H1 (cell line): ENCODE measurements at regions not wholly inside any gene's neighbourhood (a gene's known extent, or its start where the extent isn't known, plus 50 kb on each side); places are given as distances from the start of the nearest gene placed in this dataset.

Experiments
- CTCF ChIA-PET: fragments of 300-600 bp; sonication (Branson Sonifier 250); formaldehyde crosslinking; loops from one replicate; lab custom pipeline; 2021; ENCODE audit not compliant: partially characterized antibody; lab: Charles Lee
- POLR2A ChIA-PET: fragments of 300-600 bp; sonication (Branson Sonifier 250); formaldehyde crosslinking; loops from one replicate; lab custom pipeline; 2021; ENCODE audit warnings: inconsistent platforms; ENCODE audit not compliant: partially characterized antibody; lab: Charles Lee
- DNase-seq, 2 experiments: peaks; one replicate each; pipeline versions ENCODE4 v3.0.0 to v3.0.0-alpha.2; 2010 to 2022; ENCODE audit warnings: low spot score in 2 of 2, low read depth in 1 of 2, mixed read lengths in 1 of 2
- FAIRE-seq: peaks from 2 replicates; lab custom pipeline; 2011; peaks lifted over from hg19 to GRCh38; lab: Jason Lieb, UNC
- H2AFZ ChIP-seq: 2 replicates; pipeline ENCODE4 v1.8.1; 2012; ENCODE audit warnings: low read length, inconsistent platforms
- H2AK5ac ChIP-seq: 2 replicates; pipeline ENCODE4 v1.6.1; 2013; ENCODE audit warnings: low read depth, low read length
- H2BK120ac ChIP-seq: replicated peaks from 2 replicates; pipeline ENCODE3; 2013; ENCODE audit warnings: low read depth, low read length, inconsistent platforms
- H2BK12ac ChIP-seq: 2 replicates; pipeline ENCODE4 v1.6.1; 2013; ENCODE audit warnings: low read depth, low read length
- H2BK15ac ChIP-seq: 2 replicates; pipeline ENCODE4 v1.6.1; 2013; ENCODE audit warnings: low read length
- H2BK20ac ChIP-seq: 2 replicates; pipeline ENCODE4 v1.6.1; 2013; ENCODE audit warnings: low read length
- H2BK5ac ChIP-seq: 2 replicates; pipeline ENCODE4 v1.6.1; 2013; ENCODE audit warnings: low read depth, low read length
- H3K14ac ChIP-seq: 2 replicates; pipeline ENCODE4 v1.6.1; 2013; ENCODE audit warnings: inconsistent platforms; ENCODE audit not compliant: insufficient read length
- H3K18ac ChIP-seq: 2 replicates; pipeline ENCODE4 v1.6.1; 2013; ENCODE audit warnings: low read length; ENCODE audit errors: extremely low read depth
- H3K23ac ChIP-seq: 2 replicates; pipeline ENCODE4 v1.6.1; 2013; ENCODE audit warnings: inconsistent platforms; ENCODE audit not compliant: insufficient read length
- H3K23me2 ChIP-seq: 2 replicates; pipeline ENCODE4 v1.6.1; 2013; ENCODE audit warnings: low read depth, low read length
- H3K27ac ChIP-seq: 2 replicates; pipeline ENCODE4 v1.6.1; 2011; ENCODE audit warnings: low read depth, low read length, inconsistent platforms
- H3K27me3 ChIP-seq, 4 experiments: replicated peaks in 1 of 4; 1 replicate in 1 of 4; 2 replicates in 3 of 4; pipeline versions ENCODE4 v1.6.1 to v1.8.1; 2011 to 2013; ENCODE audit warnings: low read length in 3 of 4, mild to moderate bottlenecking in 3 of 4, inconsistent platforms in 2 of 4, mixed read lengths in 2 of 4, moderate library complexity in 1 of 4; ENCODE audit not compliant: control insufficient read depth in 3 of 4, insufficient read depth in 3 of 4; ENCODE audit errors: extremely low read depth in 1 of 4
- H3K36me3 ChIP-seq, 4 experiments: 2 replicates each; pipeline versions ENCODE4 v1.6.1 to v1.8.1; 2011 to 2013; ENCODE audit warnings: mild to moderate bottlenecking in 4 of 4, low read length in 3 of 4, moderate library complexity in 2 of 4, control low read depth in 1 of 4, inconsistent platforms in 1 of 4; ENCODE audit not compliant: insufficient read depth in 4 of 4, control insufficient read depth in 2 of 4
- H3K4ac ChIP-seq: replicated peaks from 2 replicates; pipeline ENCODE3; 2013; ENCODE audit warnings: low read length, low read depth, mixed read lengths, inconsistent platforms; ENCODE audit not compliant: insufficient read length
- H3K4me1 ChIP-seq, 4 experiments: replicated peaks in 1 of 4; 1 replicate in 1 of 4; 2 replicates in 3 of 4; pipeline versions ENCODE4 v1.6.1 to v1.8.1; 2011 to 2013; ENCODE audit warnings: low read length in 3 of 4, inconsistent platforms in 2 of 4, mixed read lengths in 1 of 4; ENCODE audit not compliant: insufficient read depth in 4 of 4, control insufficient read depth in 3 of 4
- H3K4me2 ChIP-seq, 2 experiments: 2 replicates each; pipeline versions ENCODE4 v1.6.1 to v1.8.1; 2011 to 2013; ENCODE audit warnings: low read depth in 2 of 2, low read length in 2 of 2, control low read depth in 1 of 2, inconsistent platforms in 1 of 2, mild to moderate bottlenecking in 1 of 2; ENCODE audit not compliant: insufficient read depth in 1 of 2
- H3K4me3 ChIP-seq, 4 experiments: fragments of 200-600, 300-600 bp in 1 of 4; sonication (generic), shearing (Covaris generic), sonication (Bioruptor Twin) in 1 of 4; 2 replicates each; pipeline versions ENCODE4 v1.5.1 to v1.8.1; 2011 to 2016; ENCODE audit warnings: low read length in 4 of 4, low read depth in 3 of 4, control low read depth in 2 of 4, inconsistent platforms in 2 of 4, mild to moderate bottlenecking in 2 of 4, mixed read lengths in 1 of 4, moderate library complexity in 1 of 4; ENCODE audit not compliant: insufficient read depth in 2 of 4; ENCODE audit errors: extremely low read depth in 1 of 4
- H3K56ac ChIP-seq: replicated peaks from 2 replicates; pipeline ENCODE3; 2013; ENCODE audit warnings: low read depth, mild to moderate bottlenecking, mixed read lengths, low read length, inconsistent platforms; ENCODE audit not compliant: insufficient read length
- H3K79me1 ChIP-seq: 2 replicates; pipeline ENCODE4 v1.6.1; 2013; ENCODE audit warnings: low read depth, low read length, control low read depth
- H3K79me2 ChIP-seq, 2 experiments: 2 replicates each; pipeline versions ENCODE4 v1.6.1 to v1.8.1; 2012 to 2013; ENCODE audit warnings: low read length in 2 of 2, mild to moderate bottlenecking in 2 of 2, inconsistent platforms in 1 of 2; ENCODE audit not compliant: insufficient read depth in 2 of 2, control insufficient read depth in 1 of 2
- H3K9ac ChIP-seq, 4 experiments: replicated peaks in 1 of 4; 1 replicate in 1 of 4; 2 replicates in 3 of 4; pipeline versions ENCODE4 v1.6.1 to v1.8.1; 2011 to 2013; ENCODE audit warnings: low read depth in 3 of 4, low read length in 3 of 4, control low read depth in 2 of 4, mild to moderate bottlenecking in 2 of 4, moderate library complexity in 2 of 4, inconsistent platforms in 1 of 4; ENCODE audit errors: extremely low read depth in 1 of 4
- H3K9me3 ChIP-seq, 2 experiments: 2 replicates each; pipeline versions ENCODE4 v1.6.1 to v1.8.1; 2012 to 2013; ENCODE audit warnings: mild to moderate bottlenecking in 2 of 2, moderate library complexity in 2 of 2, control low read depth in 1 of 2, inconsistent platforms in 1 of 2, low read depth in 1 of 2, low read length in 1 of 2, mixed read lengths in 1 of 2; ENCODE audit not compliant: insufficient read depth in 2 of 2
- H4K20me1 ChIP-seq, 2 experiments: replicated peaks in 1 of 2; 2 replicates each; pipeline versions ENCODE3 to v1.8.1; 2011 to 2013; ENCODE audit warnings: inconsistent platforms in 2 of 2, low read length in 2 of 2, mild to moderate bottlenecking in 1 of 2; ENCODE audit not compliant: insufficient read depth in 2 of 2, control insufficient read depth in 1 of 2
- H4K5ac ChIP-seq: 2 replicates; pipeline ENCODE4 v1.6.1; 2013; ENCODE audit warnings: low read length, low read depth, mixed read lengths, inconsistent platforms; ENCODE audit not compliant: insufficient read length
- H4K8ac ChIP-seq: 2 replicates; pipeline ENCODE4 v1.8.0; 2013; ENCODE audit warnings: mild to moderate bottlenecking, moderate library complexity, low read length, inconsistent platforms; ENCODE audit not compliant: insufficient read depth; ENCODE audit errors: extremely low read depth
- H4K91ac ChIP-seq: replicated peaks from 2 replicates; pipeline ENCODE3; 2013; ENCODE audit warnings: low read length, mixed read lengths, inconsistent platforms; ENCODE audit not compliant: insufficient read length
- CBX8 ChIP-seq: fragments of 300-800, 300-1000 bp; sonication (generic); IDR thresholded peaks from 2 replicates; pipeline ENCODE4 v1.7.1; 2016; ENCODE audit warnings: low read depth, low read length, borderline replicate concordance
- CEBPB ChIP-seq: IDR thresholded peaks from 2 replicates; pipeline ENCODE4 v1.6.1; 2012; ENCODE audit warnings: low read depth, low read length
- CTCF ChIP-seq, 3 experiments: IDR thresholded peaks; 1 replicate in 2 of 3; 2 replicates in 1 of 3; pipeline versions ENCODE4 v1.5.1 to v1.6.1; 2011; ENCODE audit warnings: low read length in 3 of 3, mild to moderate bottlenecking in 3 of 3, inconsistent platforms in 2 of 3, low read depth in 1 of 3, moderate library complexity in 1 of 3; ENCODE audit not compliant: insufficient read depth in 1 of 3; ENCODE audit errors: control extremely low read depth in 1 of 3
- EZH2 ChIP-seq: fragments of 200-600 bp; sonication (generic); IDR thresholded peaks from 2 replicates; pipeline ENCODE4 v1.7.1; 2012; ENCODE audit warnings: low read depth, mild to moderate bottlenecking, moderate library complexity, low read length, inconsistent platforms; ENCODE audit not compliant: severe bottlenecking
- GABPA ChIP-seq: IDR thresholded peaks from 2 replicates; pipeline ENCODE4 v1.6.1; 2011; ENCODE audit warnings: mild to moderate bottlenecking, low read length, moderate library complexity, borderline replicate concordance; ENCODE audit not compliant: insufficient read depth
- HDAC2 ChIP-seq, 2 experiments: fragments of 300-600 bp in 1 of 2; sonication (generic) in 1 of 2; IDR thresholded peaks; 2 replicates each; pipeline ENCODE4 v1.6.1; 2011 to 2012; ENCODE audit warnings: low read depth in 2 of 2, low read length in 2 of 2, mild to moderate bottlenecking in 2 of 2, moderate library complexity in 2 of 2, borderline replicate concordance in 1 of 2, inconsistent platforms in 1 of 2
- KDM4A ChIP-seq: IDR thresholded peaks from one replicate; pipeline ENCODE4 v1.7.1; 2012; ENCODE audit warnings: low read depth, mild to moderate bottlenecking, moderate library complexity, low read length, inconsistent platforms; ENCODE audit not compliant: severe bottlenecking
- POLR2A ChIP-seq, 2 experiments: IDR thresholded peaks; 1 replicate in 1 of 2; 2 replicates in 1 of 2; pipeline ENCODE4 v1.6.1; 2011; ENCODE audit warnings: low read depth in 2 of 2, low read length in 2 of 2, mild to moderate bottlenecking in 2 of 2; ENCODE audit errors: control extremely low read depth in 1 of 2
- POU5F1 ChIP-seq: IDR thresholded peaks from 2 replicates; pipeline ENCODE4 v1.6.1; 2011; ENCODE audit warnings: low read depth, mild to moderate bottlenecking, low read length, moderate library complexity
- SUZ12 ChIP-seq: fragments of 200-600 bp; sonication (generic); IDR thresholded peaks from 2 replicates; pipeline ENCODE4 v1.6.1; 2012; ENCODE audit warnings: mild to moderate bottlenecking, inconsistent platforms, low read length, moderate library complexity, mixed read lengths
- WGBS, 2 experiments: shearing (Covaris generic) in 1 of 2; methylation state at CpG; one replicate each; pipeline versions ENCODE4 v1.1.6 to v1.1.7; 2013 to 2015; ENCODE audit warnings: low lambda C conversion rate in 2 of 2, mixed read lengths in 2 of 2, inconsistent platforms in 1 of 2, low coverage in 1 of 2, missing lambda C conversion rate in 1 of 2; ENCODE audit not compliant: insufficient replicate concordance in 2 of 2, insufficient coverage in 1 of 2, insufficient read length in 1 of 2; ENCODE audit errors: extremely low coverage in 1 of 2, missing lambda C conversion rate in 1 of 2; 5-methylcytosine and 5-hydroxymethylcytosine counted together

DNA sequence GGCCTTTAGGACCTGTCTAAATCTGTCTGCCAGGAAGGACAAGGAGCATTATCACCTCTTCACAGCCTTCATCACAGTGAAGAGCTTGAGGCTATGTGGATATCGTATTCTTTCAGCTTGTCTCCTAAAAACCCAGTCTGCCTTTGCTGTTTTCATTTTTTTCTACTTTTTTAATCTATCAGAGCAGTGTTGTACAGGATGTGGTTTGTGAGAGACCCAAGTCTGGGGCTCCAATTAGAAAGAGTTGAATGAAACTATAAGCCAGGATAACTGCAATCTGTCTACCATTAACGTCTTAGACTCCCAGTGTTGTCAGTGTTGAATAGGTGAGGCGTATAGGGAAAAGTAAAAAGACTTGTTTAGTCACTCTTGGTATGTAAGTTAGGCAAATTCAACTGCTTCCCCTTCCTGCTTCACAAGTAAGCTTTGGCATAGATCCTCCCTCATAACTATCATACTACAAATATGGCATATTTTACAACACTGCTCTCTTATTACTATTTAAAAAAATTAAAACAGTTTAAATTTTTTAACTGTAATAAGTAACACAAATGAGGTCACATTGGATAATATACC, 1225.8 kb upstream of the PRMT6 start:
- Histone ChIP-seq H3K36me3 (no peaks in the 10 kb centered on the region), H3K4me2 (no peak overlapping the region), H2BK5ac (no peak overlapping the region), H3K27ac (no peak overlapping the region), H3K56ac (no peak overlapping the region), H3K79me2 (no peaks in the 10 kb centered on the region), H3K4ac (no peak overlapping the region), H2AFZ (peak overlapping the region; percentile 45; the same call in 1 of the 2 replicates), H3K23ac (no peak overlapping the region), H3K4me3 (no peak overlapping the region), H3K9ac (no peak overlapping the region), H3K23me2 (peaks cover 2% of the 10 kb centered on the region; the same call in 1 of the 2 replicates), H3K4me1 (no peaks in the 10 kb centered on the region), H3K14ac (no peak overlapping the region), H2BK20ac (no peak overlapping the region), H3K79me1 (no peaks in the 10 kb centered on the region), H2BK15ac (no peak overlapping the region), H2BK120ac (no peak overlapping the region), H2AK5ac (no peak overlapping the region), H4K20me1 (no peaks in the 10 kb centered on the region), H3K9me3 (no peaks in the 10 kb centered on the region), H4K8ac (no peak overlapping the region), H2BK12ac (no peak overlapping the region), H4K5ac (no peak overlapping the region), H4K91ac (no peak overlapping the region), H3K27me3 (no peaks in the 10 kb centered on the region), H3K18ac (no peak overlapping the region)
- DNase-seq (no peak), FAIRE-seq (no peak)
- POLR2A ChIA-PET, result no interaction called here
- WGBS, 2 experiments, result 94% methylated on average over 3 of the region's 3 CpGs; no CpG with 5 or more reads in 1 of the 2 experiments
- CTCF ChIA-PET, result interaction anchor here (1.1 kb wide), 1 partner anchor 693 kb away, joined by 3 read pairs; no protein-coding TSS in a partner anchor
- TF ChIP-seq POLR2A (IDR thresholded peaks at IDR 0.05; ENCODE audit: control extremely low read depth in 1 of 2, low read depth in 2 of 2, low read length in 2 of 2), result no peak
- no peak for TF ChIP-seq KDM4A
- TF ChIP-seq POU5F1, result no peak
- TF ChIP-seq HDAC2 (IDR thresholded peaks at IDR 0.05; ENCODE audit: borderline replicate concordance in 1 of 2, low read depth in 2 of 2, low read length in 2 of 2), result no peak
- TF ChIP-seq SUZ12, result no peak
- TF ChIP-seq CEBPB, result no peak
- no peak for TF ChIP-seq GABPA
- TF ChIP-seq CBX8, result no peak
- no peak for TF ChIP-seq CTCF (IDR thresholded peaks at IDR 0.05; ENCODE audit: control extremely low read depth in 1 of 3, insufficient read depth in 1 of 3, low read depth in 1 of 3, low read length in 3 of 3)
- no peak for TF ChIP-seq EZH2
